ENCODE measurements at regions not wholly inside any gene's neighbourhood (a gene's known extent, or its start where the extent isn't known, plus 50 kb on each side); places are given as distances from the start of the nearest gene placed in this dataset.

DNA sequence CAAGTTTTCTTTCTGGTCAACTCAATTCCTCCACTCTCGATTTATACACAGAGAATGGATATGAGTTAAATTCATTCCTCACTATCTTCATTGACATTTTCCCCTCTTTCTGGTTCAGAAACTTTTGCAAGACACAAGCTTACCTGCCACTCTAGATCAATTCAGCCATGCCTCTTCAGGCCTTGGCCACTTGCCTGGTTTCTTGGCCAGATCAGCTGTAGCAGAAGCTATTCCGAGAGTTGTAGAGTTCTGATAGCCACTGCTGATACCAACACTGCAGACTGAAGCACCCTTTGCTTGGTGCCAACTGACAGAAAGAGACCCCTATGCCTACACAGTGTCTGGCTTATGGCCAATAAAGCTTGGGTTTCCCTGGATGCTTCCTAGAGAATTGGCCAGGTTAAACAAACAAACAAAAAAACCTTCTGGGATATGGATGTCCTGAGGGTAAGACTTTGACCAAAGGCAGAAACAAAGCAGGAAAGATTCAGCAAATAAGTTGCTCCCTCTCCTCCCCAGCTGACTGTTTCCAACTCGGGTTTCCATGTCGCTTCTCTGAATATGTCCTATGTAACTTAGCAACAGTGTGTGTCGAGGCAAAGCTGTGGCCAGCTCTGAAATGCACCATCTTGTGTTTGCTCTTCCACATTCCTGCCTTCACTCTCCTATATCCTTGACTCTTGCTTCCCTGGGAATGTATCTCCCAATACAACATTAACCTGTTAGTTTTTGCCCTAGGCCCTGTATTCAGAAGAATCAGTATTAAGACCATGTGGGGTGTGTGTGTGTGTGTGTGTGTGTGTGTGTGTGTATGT lies 521.6 kb downstream of the EPHA3 start:
- H3K9ac ChIP-seq (ENCODE audit: low read depth, low read length) = no peak overlapping the region
- no peaks in the 10 kb centered on the region for H3K36me3 ChIP-seq (ENCODE audit: control insufficient read depth, insufficient read depth, low read length)
- H3K4me1 ChIP-seq (ENCODE audit: control insufficient read depth, insufficient read depth, low read length) = no peaks in the 10 kb centered on the region
- H3K27me3 ChIP-seq (ENCODE audit: control insufficient read depth, insufficient read depth, low read length) = no peaks in the 10 kb centered on the region
- H3K4me3 ChIP-seq (ENCODE audit: low read depth, low read length) = no peak overlapping the region
- no peaks in the 10 kb centered on the region for H3K9me3 ChIP-seq (ENCODE audit: control insufficient read depth, insufficient read depth, low read length)

DNA sequence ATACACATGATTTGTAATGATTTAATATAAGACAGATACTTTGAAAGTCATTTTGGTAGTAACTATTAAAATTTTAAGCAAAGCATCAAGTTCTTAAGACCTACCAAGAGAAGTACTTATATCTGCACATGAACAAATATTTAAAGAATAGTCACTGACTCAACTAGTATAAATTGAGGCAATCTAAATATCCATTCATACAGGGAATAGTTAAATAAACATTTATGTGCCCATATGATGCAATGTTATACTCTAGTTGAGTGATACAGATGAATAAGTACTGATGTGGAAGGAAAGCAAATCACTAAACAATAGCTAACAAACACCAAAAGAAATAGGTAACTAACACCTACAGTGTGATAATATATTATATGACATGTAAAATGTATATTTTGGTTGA lies 527.7 kb downstream of the EPHA3 start:
- no peaks in the 10 kb centered on the region for H3K4me1 ChIP-seq (ENCODE audit: control insufficient read depth, insufficient read depth, low read length)
- H3K4me3 ChIP-seq (ENCODE audit: low read depth, low read length) = no peak overlapping the region
- H3K36me3 ChIP-seq (ENCODE audit: control insufficient read depth, insufficient read depth, low read length) = no peaks in the 10 kb centered on the region
- H3K27me3 ChIP-seq (ENCODE audit: control insufficient read depth, insufficient read depth, low read length) = no peaks in the 10 kb centered on the region
- H3K9me3 ChIP-seq (ENCODE audit: control insufficient read depth, insufficient read depth, low read length) = no peaks in the 10 kb centered on the region
- H3K9ac ChIP-seq (ENCODE audit: low read depth, low read length) = no peak overlapping the region

DNA sequence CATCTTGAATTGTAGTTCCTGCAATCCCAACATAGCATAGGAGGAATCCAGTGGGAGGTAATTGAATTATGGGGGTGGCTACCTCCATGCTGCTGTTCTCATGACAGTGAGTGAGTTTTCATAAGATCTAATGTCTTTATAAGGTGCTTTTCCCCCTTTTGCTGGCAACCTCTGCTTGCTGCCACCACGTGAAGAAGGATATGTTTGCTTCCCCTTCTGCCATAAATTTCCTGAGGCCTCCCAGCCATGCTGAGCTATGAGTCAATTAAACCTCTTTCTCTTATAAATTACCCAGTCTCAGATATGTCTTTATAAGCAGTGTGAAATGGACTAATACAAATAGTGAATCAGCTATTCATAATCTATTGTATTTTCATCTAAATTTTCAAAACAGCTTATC lies 537.3 kb downstream of the EPHA3 start:
- H3K4me1 ChIP-seq (ENCODE audit: control insufficient read depth, insufficient read depth, low read length) = no peaks in the 10 kb centered on the region
- H3K9ac ChIP-seq (ENCODE audit: low read depth, low read length) = no peak overlapping the region
- H3K9me3 ChIP-seq (ENCODE audit: control insufficient read depth, insufficient read depth, low read length) = no peaks in the 10 kb centered on the region
- H3K27me3 ChIP-seq (ENCODE audit: control insufficient read depth, insufficient read depth, low read length) = no peaks in the 10 kb centered on the region
- no peaks in the 10 kb centered on the region for H3K36me3 ChIP-seq (ENCODE audit: control insufficient read depth, insufficient read depth, low read length)
- no peak overlapping the region for H3K4me3 ChIP-seq (ENCODE audit: low read depth, low read length)

DNA sequence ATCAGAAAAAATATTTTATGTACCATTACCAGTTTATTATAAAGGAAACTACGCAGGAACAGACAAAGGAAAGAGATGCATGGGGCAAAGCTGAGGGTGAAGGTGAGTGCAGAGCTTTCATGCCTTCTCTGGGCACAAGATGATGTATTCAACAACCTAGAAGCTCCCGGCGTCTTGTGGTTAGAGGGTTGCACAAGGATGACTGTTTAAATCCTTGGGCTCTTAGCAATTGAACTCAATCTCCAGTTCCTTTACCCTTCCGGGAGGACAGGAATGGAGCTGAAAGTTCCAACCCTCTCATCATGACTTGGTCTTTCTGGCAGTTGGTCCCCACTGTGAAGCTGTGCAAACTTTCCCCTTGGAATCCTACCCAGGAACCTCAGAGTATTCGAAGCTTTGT lies 542.0 kb downstream of the EPHA3 start:
- Histone ChIP-seq H3K9ac (ENCODE audit: low read depth, low read length) (no peak overlapping the region), H3K4me3 (ENCODE audit: low read depth, low read length) (no peak overlapping the region), H3K36me3 (ENCODE audit: control insufficient read depth, insufficient read depth, low read length) (no peaks in the 10 kb centered on the region), H3K4me1 (ENCODE audit: control insufficient read depth, insufficient read depth, low read length) (no peaks in the 10 kb centered on the region), H3K27me3 (ENCODE audit: control insufficient read depth, insufficient read depth, low read length) (no peaks in the 10 kb centered on the region), H3K9me3 (ENCODE audit: control insufficient read depth, insufficient read depth, low read length) (no peaks in the 10 kb centered on the region)

DNA sequence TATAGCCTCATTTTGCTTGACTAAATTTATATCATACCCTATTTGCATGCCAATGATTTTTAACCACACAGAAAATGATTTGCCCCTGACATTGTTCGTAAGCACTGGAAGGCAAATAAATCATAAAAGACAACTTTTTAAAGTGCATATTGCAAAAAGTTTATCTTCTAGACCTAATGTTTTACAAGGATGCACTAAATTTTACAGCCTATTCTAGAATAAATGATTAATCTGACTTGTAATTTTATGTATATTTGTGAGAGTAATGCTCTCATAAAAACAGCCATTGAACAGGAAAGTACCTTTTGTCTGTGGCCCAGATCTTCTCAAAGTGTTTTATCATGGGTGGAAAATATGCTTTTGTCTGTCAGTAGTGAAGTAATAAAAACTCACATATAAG lies 546.6 kb downstream of the EPHA3 start:
- Histone ChIP-seq H3K27me3 (ENCODE audit: control insufficient read depth, insufficient read depth, low read length) (no peaks in the 10 kb centered on the region), H3K9ac (ENCODE audit: low read depth, low read length) (no peak overlapping the region), H3K36me3 (ENCODE audit: control insufficient read depth, insufficient read depth, low read length) (no peaks in the 10 kb centered on the region), H3K9me3 (ENCODE audit: control insufficient read depth, insufficient read depth, low read length) (no peaks in the 10 kb centered on the region), H3K4me3 (ENCODE audit: low read depth, low read length) (no peak overlapping the region), H3K4me1 (ENCODE audit: control insufficient read depth, insufficient read depth, low read length) (no peaks in the 10 kb centered on the region)

DNA sequence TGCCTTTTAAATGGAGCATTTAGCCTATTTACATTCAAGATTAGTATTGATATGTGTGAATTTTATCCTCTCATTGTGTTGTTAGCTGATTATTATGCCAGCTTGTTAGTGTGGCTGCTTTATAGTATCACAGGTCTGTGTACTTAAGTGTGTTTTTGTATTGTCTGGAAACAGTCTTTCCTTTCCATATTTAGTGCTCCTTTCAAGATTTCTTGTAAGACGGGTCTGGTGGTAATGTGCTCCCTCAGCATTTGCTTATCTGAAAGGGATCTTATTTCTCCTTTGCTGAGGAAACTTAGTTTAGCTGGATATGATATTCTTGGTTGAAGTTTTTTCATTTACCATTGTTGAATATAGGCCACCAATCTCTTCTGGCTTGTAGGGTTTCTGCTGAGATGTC lies 549.0 kb downstream of the EPHA3 start:
- Histone ChIP-seq H3K9me3 (ENCODE audit: control insufficient read depth, insufficient read depth, low read length) (no peaks in the 10 kb centered on the region), H3K9ac (ENCODE audit: low read depth, low read length) (no peak overlapping the region), H3K4me1 (ENCODE audit: control insufficient read depth, insufficient read depth, low read length) (no peaks in the 10 kb centered on the region), H3K27me3 (ENCODE audit: control insufficient read depth, insufficient read depth, low read length) (no peaks in the 10 kb centered on the region), H3K36me3 (ENCODE audit: control insufficient read depth, insufficient read depth, low read length) (no peaks in the 10 kb centered on the region), H3K4me3 (ENCODE audit: low read depth, low read length) (no peak overlapping the region)

DNA sequence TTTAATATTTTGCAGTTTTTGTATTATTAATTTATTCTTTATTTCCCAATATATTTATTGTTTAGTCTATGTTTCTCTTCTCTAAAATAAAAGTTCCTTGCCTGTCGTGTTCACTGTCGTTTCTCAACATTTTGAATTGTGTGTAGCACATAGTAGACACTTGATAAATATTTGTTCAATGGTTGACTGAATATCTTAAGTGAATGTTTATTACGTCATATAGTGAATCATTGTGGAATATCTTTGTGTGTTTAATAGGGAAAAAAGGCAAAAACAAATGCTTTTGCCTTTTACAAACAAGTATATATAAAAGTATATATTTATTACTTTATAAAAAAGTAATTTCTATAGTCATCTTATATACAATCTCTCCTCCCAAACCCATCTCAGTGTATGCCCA lies 572.3 kb downstream of the EPHA3 start:
- Histone ChIP-seq H3K36me3 (ENCODE audit: control insufficient read depth, insufficient read depth, low read length) (no peaks in the 10 kb centered on the region), H3K9me3 (ENCODE audit: control insufficient read depth, insufficient read depth, low read length) (no peaks in the 10 kb centered on the region), H3K4me1 (ENCODE audit: control insufficient read depth, insufficient read depth, low read length) (no peaks in the 10 kb centered on the region), H3K27me3 (ENCODE audit: control insufficient read depth, insufficient read depth, low read length) (no peaks in the 10 kb centered on the region), H3K4me3 (ENCODE audit: low read depth, low read length) (no peak overlapping the region), H3K9ac (ENCODE audit: low read depth, low read length) (no peak overlapping the region)

DNA sequence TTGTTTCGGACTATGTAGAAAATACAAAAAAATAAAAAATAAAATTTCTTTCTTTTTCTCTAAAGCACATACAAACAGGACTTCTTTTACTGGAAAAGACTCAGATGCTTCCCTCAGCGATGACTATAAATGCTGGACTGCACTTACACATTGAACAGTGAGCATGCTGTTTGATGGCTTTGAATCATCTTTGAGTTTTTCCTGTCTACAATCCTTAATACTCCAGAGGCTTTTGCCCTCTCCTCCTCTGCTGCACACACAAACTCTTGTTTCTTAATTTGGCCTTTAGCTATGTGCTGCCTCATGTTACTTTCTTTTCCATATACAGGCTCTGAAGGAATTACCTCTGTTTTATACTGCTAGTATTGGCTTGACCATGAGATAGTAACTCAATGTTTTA lies 575.1 kb downstream of the EPHA3 start:
- no peak overlapping the region for H3K4me3 ChIP-seq (ENCODE audit: low read depth, low read length)
- no peaks in the 10 kb centered on the region for H3K4me1 ChIP-seq (ENCODE audit: control insufficient read depth, insufficient read depth, low read length)
- H3K36me3 ChIP-seq (ENCODE audit: control insufficient read depth, insufficient read depth, low read length) = no peaks in the 10 kb centered on the region
- H3K9me3 ChIP-seq (ENCODE audit: control insufficient read depth, insufficient read depth, low read length) = no peaks in the 10 kb centered on the region
- H3K27me3 ChIP-seq (ENCODE audit: control insufficient read depth, insufficient read depth, low read length) = no peaks in the 10 kb centered on the region
- no peak overlapping the region for H3K9ac ChIP-seq (ENCODE audit: low read depth, low read length)

DNA sequence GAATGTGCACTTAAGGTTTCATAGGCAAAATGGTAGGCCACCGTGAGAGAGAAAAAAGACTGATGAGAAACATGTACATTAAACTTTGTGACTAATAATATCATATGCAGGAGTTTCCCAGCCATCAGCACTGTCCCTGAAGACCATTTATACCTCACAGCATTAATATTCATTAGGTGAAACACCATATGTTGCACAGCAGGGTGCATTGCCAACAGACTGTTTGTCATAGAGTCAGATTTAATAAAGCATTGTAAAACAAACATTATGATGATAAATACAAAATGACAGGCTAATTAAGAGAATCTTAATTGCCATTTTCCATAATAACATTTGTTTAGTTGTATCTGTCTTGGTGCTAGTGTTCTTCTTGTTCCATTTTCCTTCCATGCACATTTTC lies 578.3 kb downstream of the EPHA3 start:
- no peaks in the 10 kb centered on the region for H3K27me3 ChIP-seq (ENCODE audit: control insufficient read depth, insufficient read depth, low read length)
- H3K9ac ChIP-seq (ENCODE audit: low read depth, low read length) = no peak overlapping the region
- H3K9me3 ChIP-seq (ENCODE audit: control insufficient read depth, insufficient read depth, low read length) = no peaks in the 10 kb centered on the region
- H3K4me1 ChIP-seq (ENCODE audit: control insufficient read depth, insufficient read depth, low read length) = no peaks in the 10 kb centered on the region
- no peak overlapping the region for H3K4me3 ChIP-seq (ENCODE audit: low read depth, low read length)
- no peaks in the 10 kb centered on the region for H3K36me3 ChIP-seq (ENCODE audit: control insufficient read depth, insufficient read depth, low read length)

DNA sequence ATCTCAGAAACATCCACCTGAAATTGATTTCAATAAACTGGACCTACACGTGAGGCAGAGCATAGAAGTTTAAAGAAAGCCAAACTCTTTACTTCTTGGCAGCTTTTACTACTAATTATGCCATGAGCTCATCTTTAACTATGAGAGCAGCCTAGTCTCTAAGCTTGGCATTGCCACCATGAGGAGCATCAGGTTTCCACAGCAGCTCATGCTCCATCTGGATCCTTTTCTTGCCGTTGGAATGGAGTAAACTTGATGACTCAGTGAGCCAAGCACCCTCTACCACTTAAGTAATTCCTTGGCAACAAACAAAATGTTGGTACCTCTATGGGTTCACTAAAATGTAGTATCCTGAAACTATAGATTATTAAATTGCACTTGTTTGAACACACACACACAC lies 583.2 kb downstream of the EPHA3 start:
- Histone ChIP-seq H3K9me3 (ENCODE audit: control insufficient read depth, insufficient read depth, low read length) (no peaks in the 10 kb centered on the region), H3K9ac (ENCODE audit: low read depth, low read length) (no peak overlapping the region)

DNA sequence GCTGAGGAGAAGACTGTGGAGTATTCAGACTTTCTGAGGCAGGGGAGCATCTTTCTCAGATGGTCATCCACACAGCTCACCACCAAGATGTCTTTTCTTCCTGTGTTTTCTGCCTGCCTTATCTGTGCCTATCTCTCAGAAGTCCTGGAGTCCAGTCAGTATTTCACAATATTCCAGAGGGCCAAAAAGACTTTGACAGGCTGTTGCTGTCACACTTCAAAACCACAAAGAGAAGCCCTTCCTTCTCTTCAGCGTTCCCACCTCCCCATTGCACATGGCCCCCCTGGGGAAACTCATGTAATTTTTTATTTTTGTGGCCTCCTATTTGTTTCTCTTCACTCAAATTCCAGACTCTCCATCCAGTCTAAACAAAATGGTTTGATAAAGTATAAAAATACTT lies 585.2 kb downstream of the EPHA3 start:
- H3K4me3 ChIP-seq (ENCODE audit: low read depth, low read length) = no peak overlapping the region
- no peaks in the 10 kb centered on the region for H3K27me3 ChIP-seq (ENCODE audit: control insufficient read depth, insufficient read depth, low read length)
- no peaks in the 10 kb centered on the region for H3K36me3 ChIP-seq (ENCODE audit: control insufficient read depth, insufficient read depth, low read length)
- no peak overlapping the region for H3K9ac ChIP-seq (ENCODE audit: low read depth, low read length)
- no peaks in the 10 kb centered on the region for H3K9me3 ChIP-seq (ENCODE audit: control insufficient read depth, insufficient read depth, low read length)
- H3K4me1 ChIP-seq (ENCODE audit: control insufficient read depth, insufficient read depth, low read length) = no peaks in the 10 kb centered on the region

More for the DNA sequence above, 583.2 kb downstream of the EPHA3 start:
- Histone ChIP-seq H3K4me1 (ENCODE audit: control insufficient read depth, insufficient read depth, low read length) (no peaks in the 10 kb centered on the region), H3K36me3 (ENCODE audit: control insufficient read depth, insufficient read depth, low read length) (no peaks in the 10 kb centered on the region), H3K4me3 (ENCODE audit: low read depth, low read length) (no peak overlapping the region), H3K27me3 (ENCODE audit: control insufficient read depth, insufficient read depth, low read length) (no peaks in the 10 kb centered on the region)

DNA sequence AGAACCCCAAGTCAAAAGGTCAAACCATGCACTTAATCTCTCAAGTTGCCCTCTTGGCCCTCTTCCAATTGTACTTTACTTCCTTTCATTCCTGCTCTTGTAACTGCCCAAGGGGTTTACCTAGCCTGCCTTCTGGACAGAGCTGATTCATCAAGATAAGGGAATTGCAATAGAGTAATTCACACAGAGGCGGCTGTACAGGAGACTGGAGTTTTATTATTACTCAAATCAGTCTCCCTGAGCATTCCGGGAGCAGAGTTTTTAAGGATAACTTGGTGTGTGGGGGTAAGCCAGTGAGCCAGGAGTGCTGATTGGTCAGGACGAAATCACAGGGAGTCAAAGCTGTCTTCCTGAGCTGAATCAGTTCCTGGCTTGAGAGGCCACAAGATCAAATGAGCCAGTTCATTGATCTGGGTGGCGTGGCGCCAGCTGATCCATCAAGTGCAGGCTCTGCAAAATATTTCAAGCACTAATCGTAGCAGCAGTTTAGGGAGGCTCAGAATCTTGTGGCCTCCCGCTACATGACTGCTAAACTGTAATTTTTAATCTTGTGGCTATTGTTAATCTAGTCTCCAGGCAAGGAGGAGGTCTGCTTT lies 590.0 kb downstream of the EPHA3 start:
- Histone ChIP-seq H3K27me3 (ENCODE audit: control insufficient read depth, insufficient read depth, low read length) (no peaks in the 10 kb centered on the region), H3K36me3 (ENCODE audit: control insufficient read depth, insufficient read depth, low read length) (no peaks in the 10 kb centered on the region), H3K9ac (ENCODE audit: low read depth, low read length) (no peak overlapping the region), H3K4me3 (ENCODE audit: low read depth, low read length) (no peak overlapping the region), H3K4me1 (ENCODE audit: control insufficient read depth, insufficient read depth, low read length) (no peaks in the 10 kb centered on the region), H3K9me3 (ENCODE audit: control insufficient read depth, insufficient read depth, low read length) (no peaks in the 10 kb centered on the region)
